ENCODE measurements at regions not wholly inside any gene's neighbourhood (a gene's known extent, or its start where the extent isn't known, plus 50 kb on each side); places are given as distances from the start of the nearest gene placed in this dataset.

GRCh38 chr13:84571264-84571663 is 689.0 kb upstream of the SLITRK1 start:
- TF ChIP-seq POLR2A (IDR thresholded peaks at IDR 0.05; ENCODE audit: low read length) (no peak), GATA1 (IDR thresholded peaks at IDR 0.05; ENCODE audit: low read depth, low read length) (no peak)

All from erythroblast (primary cell).